HG03045 (cell line): ENCODE measurements at regions not wholly inside any gene's neighbourhood (a gene's known extent, or its start where the extent isn't known, plus 50 kb on each side); places are given as distances from the start of the nearest gene placed in this dataset.

Experiments
- ATAC-seq: cut with Tn5 transposase; IDR thresholded peaks from one replicate; pipeline ENCODE4 v1.9.1; 2021; ENCODE audit warnings: mild to moderate bottlenecking, moderate library complexity; ENCODE audit not compliant: unreplicated experiment

DNA sequence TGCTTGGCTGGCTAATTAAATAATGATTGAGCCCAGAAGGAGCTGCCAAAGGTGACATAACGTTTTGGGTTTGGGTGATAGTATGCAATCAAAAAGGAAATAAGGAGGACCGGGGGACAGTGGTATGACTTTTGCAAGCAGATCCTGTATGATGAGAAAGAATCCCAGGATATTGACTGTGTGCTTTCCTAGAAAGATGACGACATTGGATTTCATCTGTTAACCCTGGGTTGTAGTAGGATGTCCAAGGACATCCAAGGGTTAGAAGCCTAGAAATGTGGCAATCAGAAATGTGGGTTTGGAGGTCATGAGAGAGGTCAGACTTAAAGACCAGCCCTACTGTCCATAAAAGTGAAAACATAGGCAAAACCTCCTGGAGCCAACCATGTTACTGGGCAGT is 50.3 kb upstream of the HMHB1 start:
- no peak for ATAC-seq

DNA sequence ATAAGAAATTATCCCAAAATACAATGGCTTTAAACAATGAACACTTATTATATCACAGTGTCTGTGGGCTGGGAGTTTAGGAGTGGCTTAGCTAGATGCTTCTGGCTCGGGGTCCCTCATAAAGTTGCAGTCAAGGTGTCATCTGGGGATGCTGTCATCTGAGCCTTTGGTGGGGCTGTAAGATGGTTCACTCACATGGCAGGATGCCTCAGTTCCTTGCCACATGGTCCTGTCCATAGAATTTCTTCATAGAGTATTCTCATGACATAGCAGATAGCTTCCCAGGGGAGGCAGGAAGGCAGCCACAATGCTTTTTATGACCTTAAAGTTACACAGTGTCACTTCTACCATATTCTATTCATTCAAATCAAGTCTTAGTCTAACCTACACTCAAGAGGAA is 51.2 kb upstream of the HMHB1 start:
- ATAC-seq, result no peak

DNA sequence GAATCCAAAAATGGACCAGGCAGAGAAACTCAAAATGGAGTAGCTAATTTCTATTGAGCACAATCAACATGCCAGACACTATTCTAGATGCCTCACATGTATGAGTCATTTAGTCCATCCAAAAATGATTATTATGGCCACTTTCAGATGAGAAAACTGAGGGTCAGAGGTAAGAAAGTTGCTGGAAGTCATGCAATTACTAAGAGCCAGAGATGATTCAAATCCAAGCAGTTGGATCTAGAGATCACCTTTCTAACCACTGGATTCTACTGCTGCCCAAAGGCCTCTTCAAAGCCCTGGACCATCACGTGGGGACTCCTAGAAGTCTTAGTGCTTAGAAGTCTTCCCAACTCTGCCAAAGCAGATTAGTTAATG is 51.8 kb upstream of the HMHB1 start:
- ATAC-seq, result peak; percentile 39

DNA sequence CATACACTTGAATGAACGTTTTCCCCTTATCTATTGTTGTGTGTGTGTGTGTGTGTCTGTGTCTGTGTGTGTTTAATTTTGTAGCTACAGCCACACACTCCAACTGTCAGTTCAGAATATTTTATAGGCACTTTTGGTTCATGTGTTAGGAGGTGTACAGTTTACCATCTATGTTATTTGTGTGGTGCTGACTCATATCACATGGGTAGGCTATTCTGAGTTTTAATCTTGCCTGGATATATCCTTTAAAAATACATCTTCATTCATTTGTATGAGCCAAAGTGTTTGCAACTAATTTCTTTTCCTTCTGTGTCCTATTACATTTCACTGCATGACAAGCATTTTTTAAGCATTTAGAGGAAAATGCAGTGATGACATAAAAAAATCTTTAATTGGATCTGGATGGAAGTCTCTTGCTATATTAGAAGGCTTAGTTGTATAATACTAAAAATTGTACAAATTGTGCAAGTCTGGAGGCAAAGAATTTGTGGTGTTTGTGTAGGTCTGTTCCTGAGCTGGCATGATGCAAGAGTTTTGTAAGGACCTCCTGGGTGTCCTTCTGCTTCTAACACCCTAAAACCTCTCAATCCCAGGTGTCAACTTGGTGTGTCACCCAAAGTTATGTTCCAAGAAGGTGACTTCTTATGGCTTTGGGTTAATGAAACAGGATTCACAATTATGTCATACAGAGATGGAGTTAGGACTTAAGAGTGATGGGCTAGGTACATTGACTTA is 52.4 kb upstream of the HMHB1 start:
- no peak for ATAC-seq

DNA sequence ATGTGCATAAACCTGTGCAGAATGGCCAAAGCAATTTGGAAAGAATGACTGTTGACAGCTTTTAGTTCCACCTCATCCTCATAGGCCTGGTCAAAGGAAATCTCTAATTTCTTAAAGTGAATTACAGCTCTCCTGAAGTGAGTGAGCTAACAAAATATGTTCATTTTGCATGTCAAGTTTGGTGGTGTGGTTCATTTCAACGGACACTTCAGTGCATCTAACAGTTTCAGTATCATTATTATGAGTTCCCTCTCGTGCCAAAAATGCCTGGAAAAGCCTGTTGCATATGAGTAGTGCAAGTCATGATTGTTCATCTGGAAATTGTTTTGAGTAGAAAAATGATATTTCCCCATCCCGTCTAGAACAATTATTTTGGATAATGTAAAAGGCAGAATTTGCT is 53.2 kb upstream of the HMHB1 start:
- peak; percentile 68 for ATAC-seq

DNA sequence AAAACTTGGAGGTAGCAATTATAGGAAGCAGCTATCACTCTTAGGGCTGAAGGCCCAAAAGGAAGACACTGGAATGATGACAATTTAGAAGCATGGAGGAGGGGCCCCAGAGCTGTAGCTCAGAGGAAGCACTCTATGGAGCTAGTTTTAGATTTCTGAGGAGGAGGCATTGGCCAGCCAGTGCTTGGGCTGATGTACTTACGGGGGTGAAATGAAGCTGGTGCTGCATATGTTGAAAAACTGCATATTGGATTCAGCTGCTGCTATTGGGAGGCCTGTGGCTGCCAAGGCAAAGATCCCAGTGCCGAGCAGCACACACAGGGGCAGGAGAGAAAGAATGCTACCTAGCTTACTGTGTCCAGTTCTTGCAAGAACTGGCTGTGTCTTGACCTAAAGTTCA is 53.9 kb upstream of the HMHB1 start:
- ATAC-seq, result no peak

DNA sequence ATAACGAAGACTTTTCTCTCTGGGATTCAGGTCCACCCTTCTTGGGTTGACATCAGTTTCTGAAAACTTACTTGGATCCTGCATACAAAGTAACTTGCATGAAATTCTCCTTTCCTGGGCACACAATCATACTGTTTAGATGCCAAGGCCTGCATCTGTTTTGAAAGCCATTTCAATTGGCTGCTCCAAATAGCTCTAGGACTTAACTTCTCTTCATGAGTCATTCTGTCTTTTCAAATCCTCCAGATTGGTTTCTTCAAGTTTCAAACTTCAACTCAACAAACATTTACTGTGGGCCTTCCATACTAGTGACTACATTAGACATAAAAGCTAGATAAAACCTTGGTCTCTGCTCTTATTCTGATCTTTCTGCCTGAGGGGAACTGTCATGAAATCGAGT is 54.8 kb upstream of the HMHB1 start:
- no peak for ATAC-seq

DNA sequence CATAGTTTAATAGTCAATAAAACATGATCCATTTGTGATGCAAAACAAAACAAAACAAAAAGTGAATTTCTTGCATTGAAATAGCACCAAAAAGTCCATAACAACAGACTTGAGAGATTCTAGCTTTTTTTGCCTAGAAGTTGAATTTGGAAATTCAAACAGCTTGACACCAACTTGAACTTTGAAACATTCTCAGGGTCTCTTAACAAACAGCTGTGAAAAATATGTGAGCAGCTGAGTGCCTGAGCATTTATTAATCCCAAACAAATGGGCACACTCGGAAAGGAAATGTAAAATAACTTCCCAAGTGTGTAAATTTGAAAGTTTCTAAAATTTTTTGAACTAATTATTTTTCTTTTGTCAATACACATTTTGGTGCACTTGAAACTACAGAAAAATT is 56.0 kb upstream of the HMHB1 start:
- ATAC-seq, result no peak

DNA sequence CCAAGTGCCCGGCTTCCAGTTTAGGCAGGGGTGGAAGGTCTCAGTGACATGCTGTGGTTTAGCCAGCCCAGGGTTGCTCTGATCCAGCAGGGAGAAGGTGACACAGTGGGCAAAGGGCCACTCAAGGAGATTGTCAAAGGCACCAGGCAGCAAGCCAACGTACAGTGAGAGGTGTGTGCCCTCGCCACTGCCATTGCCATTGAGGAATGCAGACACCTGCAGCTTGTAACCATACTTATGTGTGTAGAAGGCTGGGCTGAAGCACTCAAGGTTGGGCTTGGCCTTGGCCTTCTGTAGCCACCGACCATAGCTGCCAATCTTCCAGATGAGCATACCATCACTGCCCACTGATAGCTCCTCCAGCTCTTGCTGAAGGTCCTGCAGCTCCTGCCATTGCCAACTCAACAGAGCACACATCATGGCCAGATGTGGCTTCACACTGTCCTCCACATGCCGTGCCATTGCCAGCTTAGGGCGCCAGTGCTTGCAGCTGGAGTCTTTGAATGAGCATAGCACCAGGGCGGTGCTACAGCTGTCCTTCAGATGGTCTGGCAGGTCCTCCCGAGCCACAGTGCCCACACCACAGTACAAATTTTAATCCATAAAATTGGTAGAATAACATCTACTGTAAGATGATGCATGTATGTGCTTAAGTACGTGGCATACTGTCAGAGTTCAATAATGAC is 59.7 kb upstream of the HMHB1 start:
- ATAC-seq, result no peak

DNA sequence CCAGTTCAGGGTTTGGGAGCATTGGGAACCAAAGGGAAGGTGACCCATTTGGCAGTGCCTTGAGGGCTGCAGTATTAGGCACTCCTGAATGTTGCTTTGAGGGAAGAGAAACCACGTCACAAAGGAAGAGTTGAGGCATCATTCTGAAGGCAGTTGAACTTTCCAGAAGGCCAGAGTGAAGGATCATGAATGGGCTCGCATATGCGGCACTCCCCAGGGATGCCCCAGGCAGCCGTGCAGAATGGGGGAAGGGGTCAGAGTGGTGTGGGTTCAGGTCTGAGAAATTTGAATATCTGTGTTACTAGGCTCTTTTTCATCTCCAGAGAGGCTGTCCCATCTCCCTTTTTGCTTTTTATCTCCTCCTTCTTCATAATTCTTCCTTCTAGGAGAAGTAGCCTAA is 60.6 kb upstream of the HMHB1 start:
- no peak for ATAC-seq

DNA sequence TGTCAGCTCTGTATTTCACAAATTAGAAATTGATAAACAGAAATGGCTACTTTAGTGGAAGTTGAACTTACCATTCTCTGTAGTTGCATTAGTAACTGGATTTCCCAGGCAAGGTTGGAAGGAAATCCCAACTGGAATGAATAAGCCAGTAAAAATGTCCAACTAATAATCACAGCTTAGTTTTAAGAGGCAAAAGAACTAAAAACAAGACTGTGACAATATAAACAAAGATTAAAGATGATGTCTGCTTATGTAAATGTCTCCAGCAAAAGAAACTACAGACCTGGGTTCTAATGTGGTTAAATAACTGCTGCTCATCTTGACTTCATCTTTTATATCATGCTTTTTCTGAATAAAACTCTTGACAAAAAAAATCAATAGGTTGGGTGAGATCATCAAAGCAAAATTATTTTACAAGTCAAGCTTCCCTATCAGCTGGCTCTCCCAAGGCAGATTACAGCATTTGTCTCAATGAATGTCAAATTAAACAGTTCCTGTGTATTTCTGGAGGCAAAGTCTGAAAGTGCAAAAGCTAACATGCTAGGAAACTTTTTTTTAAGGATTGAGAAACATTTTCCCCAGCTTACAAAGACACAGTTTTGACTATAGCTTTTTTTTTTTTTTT is 62.3 kb upstream of the HMHB1 start:
- ATAC-seq, result no peak

DNA sequence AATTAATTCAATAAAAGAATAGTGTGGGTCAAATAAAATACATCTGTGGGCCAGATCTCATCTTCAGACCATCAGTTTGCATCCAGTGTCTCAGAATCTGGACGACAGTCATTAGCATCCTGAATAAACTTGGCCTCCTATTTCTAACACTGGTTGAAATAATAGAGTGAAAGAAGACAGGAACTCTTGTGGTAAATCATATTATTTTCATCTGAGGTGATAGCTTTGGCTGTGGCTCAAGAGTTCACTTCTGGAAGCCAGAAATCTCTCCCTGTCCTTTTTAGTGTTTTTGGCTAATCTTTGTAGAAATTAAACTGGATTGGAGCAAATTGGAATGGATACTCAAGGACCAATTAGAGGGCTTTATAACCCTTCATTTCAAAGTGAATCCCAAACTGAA is 63.4 kb upstream of the HMHB1 start:
- no peak for ATAC-seq

DNA sequence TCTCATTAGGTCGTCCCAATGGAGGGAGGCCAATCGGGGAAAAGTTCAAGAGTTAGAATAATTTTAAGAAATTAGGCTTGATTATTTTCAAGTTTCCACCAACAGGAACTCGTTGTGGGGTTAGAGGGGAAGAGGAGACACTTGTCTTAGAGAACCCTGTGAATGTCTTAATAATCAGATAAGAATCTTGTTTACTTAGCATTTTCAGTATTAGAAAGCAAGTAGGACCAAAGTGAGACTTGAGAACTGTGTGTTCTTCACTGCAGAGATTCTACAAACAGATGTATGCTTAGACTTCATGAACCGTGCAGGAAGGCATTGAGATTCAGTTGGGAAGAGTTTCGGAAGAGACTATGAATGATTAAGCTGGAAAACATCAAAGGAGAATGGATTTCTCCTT is 69.0 kb upstream of the HMHB1 start:
- ATAC-seq, result no peak

DNA sequence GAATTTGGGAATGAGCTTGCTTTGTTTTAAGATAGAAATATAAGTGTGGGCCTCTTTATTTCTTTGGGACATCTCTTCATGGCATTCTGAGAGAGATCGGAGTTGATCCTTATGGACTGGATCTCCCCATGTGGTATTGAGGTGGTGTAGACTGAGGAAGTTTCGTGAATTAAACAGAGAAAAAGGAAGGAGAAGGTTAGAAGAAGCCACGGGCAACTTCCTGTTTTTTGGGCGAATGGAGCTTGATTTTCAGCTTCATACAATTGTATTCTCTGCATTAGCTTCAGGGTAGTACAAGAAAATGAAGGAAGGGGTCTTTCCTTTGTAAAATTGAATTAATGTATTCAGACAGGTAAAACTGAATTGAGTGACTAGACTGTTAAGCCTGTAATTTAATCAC is 70.5 kb upstream of the HMHB1 start:
- no peak for ATAC-seq

DNA sequence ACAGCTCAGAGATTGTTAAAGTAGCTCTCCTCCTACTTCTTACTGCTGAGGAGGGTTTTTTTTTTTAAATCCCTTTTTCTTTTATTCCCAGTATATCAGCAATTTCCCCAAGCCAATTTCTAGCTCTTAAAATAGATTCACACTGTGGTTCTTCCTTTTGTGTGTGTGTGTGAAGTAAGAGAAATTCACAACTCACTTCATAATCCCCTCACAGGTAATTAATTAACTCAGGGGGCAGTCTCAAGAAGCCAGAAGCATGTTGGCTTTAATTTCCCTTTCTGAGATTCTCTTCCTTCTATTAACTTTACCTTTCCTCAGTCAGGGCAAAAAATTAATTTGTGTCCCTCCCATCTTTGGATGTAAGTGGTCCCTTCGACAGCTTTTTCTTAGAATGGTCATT is 71.0 kb upstream of the HMHB1 start:
- ATAC-seq, result no peak

DNA sequence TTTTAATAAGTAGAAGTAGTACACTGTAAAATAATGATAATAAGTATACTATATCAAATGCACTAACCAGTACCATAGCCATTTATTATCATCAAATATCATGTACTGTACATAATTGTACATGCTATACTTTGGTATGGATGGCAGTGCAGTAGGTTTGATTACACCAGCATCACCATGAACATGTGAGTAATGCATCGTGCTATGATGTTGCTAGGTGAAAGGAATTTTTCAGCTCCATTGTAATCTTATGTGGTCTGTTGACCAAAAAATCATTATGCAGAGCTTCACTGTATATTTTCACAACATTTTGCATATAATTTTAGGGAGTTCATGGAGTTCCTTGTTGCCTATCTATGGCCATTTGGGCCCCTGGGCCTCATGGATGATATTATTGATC is 72.2 kb upstream of the HMHB1 start:
- no peak for ATAC-seq

DNA sequence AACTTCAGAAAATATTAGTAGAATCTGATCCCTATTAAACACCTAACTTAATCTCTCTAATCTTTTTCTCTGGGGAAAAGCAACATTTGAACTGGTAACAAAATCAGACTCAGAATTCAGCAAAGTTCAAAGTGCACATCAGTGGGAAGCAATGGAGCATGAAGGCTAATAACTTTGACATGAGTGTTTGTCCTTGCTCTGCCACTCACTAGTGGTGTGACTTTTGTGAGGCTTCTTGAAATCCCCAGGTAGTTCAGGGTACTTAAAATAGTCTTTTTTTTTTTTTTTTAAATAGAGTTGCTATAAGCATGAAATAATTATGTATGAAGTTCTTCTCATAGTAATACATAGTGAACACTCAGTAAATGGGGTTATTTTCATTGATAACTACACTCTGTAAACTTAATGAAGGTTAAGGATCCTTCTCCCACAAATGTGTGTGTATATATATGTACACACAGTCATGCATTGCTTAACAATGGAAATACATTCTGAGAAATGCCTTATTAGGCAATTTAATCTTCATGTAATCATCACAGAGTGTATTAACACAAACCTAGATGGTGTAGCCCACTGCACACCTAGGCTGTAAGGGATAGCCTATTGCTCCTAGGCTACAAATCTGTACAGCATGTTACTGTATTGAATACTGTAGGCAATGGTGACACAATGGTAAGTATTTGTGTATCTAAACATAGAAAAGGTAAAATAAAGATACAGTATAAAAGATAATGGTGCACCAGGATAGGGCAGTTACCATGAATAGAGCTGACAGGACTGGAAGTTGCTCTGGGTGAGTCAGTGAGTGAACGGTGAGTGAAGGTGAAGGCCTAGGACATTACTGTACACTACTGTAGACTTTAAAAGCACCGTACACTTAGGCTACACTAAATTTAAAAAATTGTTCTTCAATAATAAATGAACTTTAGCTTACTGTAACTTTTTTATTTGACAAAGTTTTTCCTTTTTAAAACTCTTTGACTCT is 73.3 kb upstream of the HMHB1 start:
- no peak for ATAC-seq

DNA sequence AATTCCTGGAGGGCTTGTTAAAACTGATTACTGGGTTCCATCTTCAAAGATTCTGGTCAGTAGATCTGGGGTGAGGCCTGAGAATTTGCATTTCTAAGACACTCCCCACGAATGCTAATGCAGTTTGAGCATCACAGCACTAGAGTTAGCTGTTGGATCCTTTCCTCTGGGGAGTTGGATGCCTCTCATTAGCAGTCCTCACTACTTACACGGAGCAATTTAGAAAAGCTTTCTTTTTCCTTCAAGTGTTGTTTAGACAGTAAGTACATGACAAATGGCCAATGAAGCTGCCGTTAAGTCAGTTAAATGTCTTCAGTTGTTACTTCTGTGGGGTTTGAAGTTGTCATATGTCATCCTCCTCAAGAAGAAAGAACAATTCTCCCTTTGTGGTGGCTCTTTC is 74.9 kb upstream of the HMHB1 start:
- ATAC-seq, result no peak

DNA sequence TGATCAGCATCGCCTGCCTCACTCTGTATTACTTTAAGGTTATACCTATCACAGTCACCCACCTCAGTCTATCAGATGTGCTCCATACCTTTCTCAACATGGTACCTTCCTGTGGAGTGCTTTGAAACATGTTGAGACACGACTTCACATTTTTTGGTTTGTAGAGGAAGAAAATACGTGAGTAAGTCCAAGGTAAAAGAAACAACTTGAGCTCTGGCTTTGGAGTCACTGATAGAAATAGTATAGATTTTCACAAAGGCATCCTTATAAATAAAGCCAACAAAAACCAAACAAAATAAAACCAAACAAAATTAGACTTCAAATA is 77.5 kb upstream of the HMHB1 start:
- ATAC-seq, result no peak

DNA sequence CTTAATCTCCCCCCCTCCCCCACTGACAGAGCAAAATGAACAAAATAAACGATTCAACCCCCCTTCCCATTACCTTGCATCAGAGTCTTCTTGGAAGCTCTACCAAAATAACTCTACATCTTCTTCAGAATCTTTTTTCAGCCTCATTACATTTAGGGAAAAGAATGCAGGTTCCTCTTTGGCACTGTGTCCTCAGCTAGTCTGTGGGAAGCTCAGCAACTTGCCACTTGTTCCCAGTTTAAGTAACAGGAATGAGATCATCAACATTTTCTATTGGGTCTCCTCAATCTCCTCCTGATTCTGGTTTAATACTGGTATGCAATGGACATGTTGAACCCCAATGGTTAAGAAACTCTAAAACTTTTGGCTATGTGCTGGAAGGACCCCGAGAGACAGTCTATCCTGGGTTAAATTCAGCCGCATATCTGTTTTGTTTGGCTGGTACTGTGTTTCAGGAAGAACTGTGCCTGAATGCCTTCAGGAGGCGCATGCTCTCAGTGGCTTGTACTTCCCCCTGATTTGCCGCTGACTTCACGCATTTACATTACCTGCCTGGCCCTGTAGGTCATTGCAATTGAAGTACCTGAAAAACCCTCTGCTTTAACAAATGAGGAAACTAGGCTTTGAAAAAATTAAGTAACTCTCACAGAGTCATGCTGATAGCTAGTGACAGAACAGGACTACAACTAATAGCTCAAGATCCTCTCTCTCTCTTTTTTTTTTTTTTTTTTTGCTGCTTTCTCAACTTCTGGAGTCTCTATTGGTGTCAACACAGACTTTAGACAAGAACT is 78.1 kb upstream of the HMHB1 start:
- ATAC-seq, result no peak

DNA sequence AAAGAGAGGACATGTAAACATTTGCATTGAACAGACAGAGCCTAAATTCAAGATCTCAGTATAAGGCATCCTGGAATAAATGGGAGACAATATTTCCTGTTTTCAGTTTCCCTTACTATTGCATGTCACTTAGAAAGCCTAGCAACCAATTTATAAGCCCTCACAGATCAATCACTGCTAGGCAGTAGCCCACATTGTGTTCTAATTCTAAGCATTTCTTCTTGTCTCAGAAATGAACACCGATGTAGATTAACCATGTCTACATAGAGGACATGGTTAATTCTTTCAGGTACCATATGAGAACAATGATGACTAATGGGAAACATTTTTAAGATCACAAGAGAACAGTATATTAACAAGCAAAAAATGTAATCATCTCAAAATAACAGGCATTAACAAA is 79.6 kb upstream of the HMHB1 start:
- ATAC-seq, result no peak
